PC-9 (cell line): ENCODE measurements at regions not wholly inside any gene's neighbourhood (a gene's known extent, or its start where the extent isn't known, plus 50 kb on each side); places are given as distances from the start of the nearest gene placed in this dataset.

ENCODE experiments used
- BruUV-seq: library from RNA; stranded (reverse); fragments of 400-500 nt; replicated peaks from 2 replicates; lab custom pipeline; 2021; lab: Mats Ljungman, UMichigan
- CTCF ChIA-PET: fragments of 300-600 bp; sonication (Branson Sonifier 250); formaldehyde crosslinking; loops from one replicate; lab custom pipeline; 2022; ENCODE audit warnings: antibody characterized with exemption; lab: Charles Lee
- POLR2A ChIA-PET: fragments of 300-600 bp; sonication (Branson Sonifier 250); formaldehyde crosslinking; loops from one replicate; lab custom pipeline; 2022; ENCODE audit warnings: antibody characterized with exemption; ENCODE audit not compliant: unreplicated experiment; lab: Charles Lee
- DNase-seq, 2 experiments: peaks; one replicate each; pipeline versions ENCODE4 v3.0.0 to v3.0.0-alpha.2; 2015 to 2022; ENCODE audit warnings: mixed read lengths in 1 of 2
- H2AFZ ChIP-seq: fragments of 200-600 bp; sonication (generic); 2 replicates; pipeline ENCODE4 v1.8.1; 2017; ENCODE audit warnings: antibody characterized with exemption
- H3F3A ChIP-seq: fragments of 200-600 bp; sonication (generic); 2 replicates; pipeline ENCODE4 v1.8.1; 2017; ENCODE audit warnings: antibody characterized with exemption, mild to moderate bottlenecking, low read depth; ENCODE audit not compliant: insufficient read depth
- H3K27ac ChIP-seq: fragments of 200-600 bp; sonication (generic); 2 replicates; pipeline ENCODE4 v1.6.1; 2016; ENCODE audit warnings: mixed run types
- H3K27me3 ChIP-seq: fragments of 200-600 bp; sonication (generic); 2 replicates; pipeline ENCODE4 v1.6.1; 2016; ENCODE audit warnings: low read depth, mixed run types; ENCODE audit not compliant: insufficient read depth
- H3K36me3 ChIP-seq: fragments of 200-600 bp; sonication (generic); 2 replicates; pipeline ENCODE4 v1.6.1; 2016; ENCODE audit warnings: low read depth, mixed run types
- H3K4me1 ChIP-seq: fragments of 200-600 bp; sonication (generic); replicated peaks from 2 replicates; pipeline ENCODE4 v1.6.1; 2016; ENCODE audit warnings: mixed run types; ENCODE audit not compliant: insufficient read depth
- H3K4me2 ChIP-seq: fragments of 200-600 bp; sonication (generic); 2 replicates; pipeline ENCODE4 v1.6.1; 2017; ENCODE audit warnings: mixed run types
- H3K4me3 ChIP-seq: fragments of 200-600 bp; sonication (generic); 2 replicates; pipeline ENCODE4 v1.6.1; 2016; ENCODE audit warnings: mixed run types
- H3K79me2 ChIP-seq: fragments of 200-600 bp; sonication (generic); 2 replicates; pipeline ENCODE4 v1.6.1; 2017; ENCODE audit warnings: low read depth, mixed run types
- H3K9me2 ChIP-seq: fragments of 200-600 bp; sonication (generic); 2 replicates; pipeline ENCODE4 v1.8.1; 2017; ENCODE audit warnings: mild to moderate bottlenecking; ENCODE audit not compliant: insufficient read depth
- H3K9me3 ChIP-seq: fragments of 200-600 bp; sonication (generic); 2 replicates; pipeline ENCODE4 v1.8.1; 2016; ENCODE audit warnings: low read depth; ENCODE audit not compliant: insufficient read depth
- H4K20me1 ChIP-seq: fragments of 200-600 bp; sonication (generic); 2 replicates; pipeline ENCODE4 v1.8.1; 2017; ENCODE audit not compliant: insufficient read depth
- EZH2 ChIP-seq: fragments of 200-600 bp; sonication (generic); IDR thresholded peaks from 2 replicates; pipeline ENCODE4 v1.8.0; 2017; ENCODE audit warnings: antibody characterized with exemption, low read depth
- intact Hi-C: fragments of 100-400 bp; cut with micrococcal nuclease; formaldehyde crosslinking; loops from one replicate; pipeline ENCODE4 v1.10.0; 2022; ENCODE audit not compliant: unreplicated experiment
- TF ChIP-seq, protein P1 (sequence below): fragments of 200-600 bp; sonication (generic); conservative IDR thresholded peaks from 2 replicates; pipeline ENCODE4 v1.6.1; 2017; ENCODE audit warnings: mixed run types, antibody characterized with exemption, mild to moderate bottlenecking, moderate library complexity

DNA sequence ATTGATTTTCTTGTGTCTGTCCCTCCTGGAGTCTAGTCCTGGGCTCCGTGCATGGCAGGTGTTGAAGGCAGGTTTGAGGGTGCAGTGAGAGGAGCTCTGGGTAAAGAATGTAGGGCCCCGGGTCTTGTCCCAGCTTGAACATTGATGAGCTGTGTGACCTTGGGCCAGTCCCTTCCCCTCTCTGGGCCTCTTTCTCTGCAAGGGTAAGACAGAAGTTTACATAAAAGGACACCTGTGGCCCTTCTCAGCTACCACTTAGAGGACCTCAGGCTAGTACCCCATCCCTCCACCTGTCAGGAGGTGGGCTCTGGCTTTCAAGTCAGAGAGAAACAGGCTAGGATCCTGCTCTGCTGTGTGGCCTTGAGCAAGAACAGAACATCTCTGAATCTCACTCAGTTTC is 55.3 kb upstream of the CTNNBL1 start:
- CTCF ChIA-PET: no interaction called here
- POLR2A ChIA-PET: no interaction called here

DNA sequence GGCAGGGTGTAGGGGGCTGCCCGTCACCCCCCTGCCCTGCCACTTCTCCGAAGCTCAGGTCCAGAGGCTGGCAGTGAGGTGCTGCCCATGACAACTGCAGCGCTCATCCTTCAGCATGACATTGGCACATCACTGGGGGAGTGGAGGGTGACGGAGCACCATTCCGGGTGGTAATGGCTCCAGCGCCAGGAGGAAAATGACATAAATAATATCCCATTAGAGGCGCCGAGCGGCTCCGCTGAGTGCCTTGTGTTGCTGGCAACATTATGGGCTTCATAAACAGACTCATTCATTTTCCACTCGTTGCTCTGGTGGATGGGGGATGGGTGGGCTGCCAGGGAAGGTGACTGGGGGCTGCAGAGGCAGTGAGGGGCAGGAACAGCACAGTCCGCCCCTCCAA is 56.9 kb upstream of the CTNNBL1 start:
- Histone ChIP-seq H3K4me1 (no peaks in the 10 kb centered on the region), H3K4me3 (no peak overlapping the region), H3K9me2 (no peaks in the 10 kb centered on the region), H3K9me3 (no peaks in the 10 kb centered on the region), H4K20me1 (no peaks in the 10 kb centered on the region), H3K4me2 (no peak overlapping the region), H3K27me3 (peaks cover 85% of the 10 kb centered on the region), H2AFZ (no peak overlapping the region), H3K27ac (no peak overlapping the region), H3K79me2 (no peaks in the 10 kb centered on the region), H3K36me3 (no peaks in the 10 kb centered on the region), H3F3A (no peaks in the 10 kb centered on the region)
- TF ChIP-seq, protein P1, sequence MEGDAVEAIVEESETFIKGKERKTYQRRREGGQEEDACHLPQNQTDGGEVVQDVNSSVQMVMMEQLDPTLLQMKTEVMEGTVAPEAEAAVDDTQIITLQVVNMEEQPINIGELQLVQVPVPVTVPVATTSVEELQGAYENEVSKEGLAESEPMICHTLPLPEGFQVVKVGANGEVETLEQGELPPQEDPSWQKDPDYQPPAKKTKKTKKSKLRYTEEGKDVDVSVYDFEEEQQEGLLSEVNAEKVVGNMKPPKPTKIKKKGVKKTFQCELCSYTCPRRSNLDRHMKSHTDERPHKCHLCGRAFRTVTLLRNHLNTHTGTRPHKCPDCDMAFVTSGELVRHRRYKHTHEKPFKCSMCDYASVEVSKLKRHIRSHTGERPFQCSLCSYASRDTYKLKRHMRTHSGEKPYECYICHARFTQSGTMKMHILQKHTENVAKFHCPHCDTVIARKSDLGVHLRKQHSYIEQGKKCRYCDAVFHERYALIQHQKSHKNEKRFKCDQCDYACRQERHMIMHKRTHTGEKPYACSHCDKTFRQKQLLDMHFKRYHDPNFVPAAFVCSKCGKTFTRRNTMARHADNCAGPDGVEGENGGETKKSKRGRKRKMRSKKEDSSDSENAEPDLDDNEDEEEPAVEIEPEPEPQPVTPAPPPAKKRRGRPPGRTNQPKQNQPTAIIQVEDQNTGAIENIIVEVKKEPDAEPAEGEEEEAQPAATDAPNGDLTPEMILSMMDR: no peak
- no peak for TF ChIP-seq EZH2
- intact Hi-C loops: no loop called here
- no TSS peak for BruUV-seq
- DNase-seq: no peak
- POLR2A ChIA-PET: no interaction called here
- CTCF ChIA-PET: no interaction called here

More for the DNA sequence above, 55.3 kb upstream of the CTNNBL1 start:
- Histone ChIP-seq H3K27me3 (peaks cover 88% of the 10 kb centered on the region), H3K4me1 (no peaks in the 10 kb centered on the region), H3K9me3 (no peaks in the 10 kb centered on the region), H3K36me3 (no peaks in the 10 kb centered on the region), H3K27ac (no peak overlapping the region), H3K4me2 (no peak overlapping the region), H3K4me3 (no peak overlapping the region), H3K79me2 (no peaks in the 10 kb centered on the region), H4K20me1 (no peaks in the 10 kb centered on the region), H3K9me2 (no peaks in the 10 kb centered on the region), H2AFZ (no peak overlapping the region), H3F3A (no peaks in the 10 kb centered on the region)
- BruUV-seq: no TSS peak
- intact Hi-C loops: no loop called here
- DNase-seq: no peak
- TF ChIP-seq, protein P1: no peak
- TF ChIP-seq EZH2: no peak

DNA sequence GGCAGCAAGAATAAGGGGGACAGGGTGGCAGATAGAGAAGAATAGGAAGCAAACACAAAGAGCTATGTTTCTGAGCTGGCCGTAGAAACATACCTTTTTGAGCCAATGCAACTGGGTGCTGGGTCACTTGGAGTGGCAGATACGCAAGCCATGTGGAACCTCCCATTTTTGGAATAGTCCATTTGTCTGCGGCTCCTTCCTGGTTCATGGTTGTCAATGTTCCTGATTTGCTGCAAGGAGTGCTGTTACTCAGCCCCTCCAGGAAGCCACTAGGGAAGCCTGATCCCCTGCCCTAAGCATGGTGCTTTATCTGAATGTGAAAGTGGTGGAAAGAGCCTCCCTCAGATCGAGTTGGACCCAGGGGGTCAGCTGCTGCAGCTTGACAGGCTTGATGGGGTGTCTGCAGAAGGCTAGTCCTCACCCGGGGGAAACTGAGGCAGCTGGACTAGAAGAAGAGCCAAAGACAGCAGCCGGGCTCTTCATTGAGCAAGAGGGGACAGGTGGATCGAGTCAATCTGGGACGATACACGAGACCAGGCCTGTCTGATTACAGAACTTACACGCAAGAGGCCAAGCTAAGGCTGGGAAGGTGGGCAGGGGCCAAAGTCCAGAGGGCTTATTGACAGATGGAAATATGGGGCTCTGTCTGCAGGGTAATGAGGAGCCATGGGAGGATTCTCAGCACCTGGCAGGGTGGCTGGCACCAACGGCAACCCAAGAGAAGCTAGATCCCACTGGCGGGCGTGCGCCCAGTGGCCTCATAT is 57.4 kb upstream of the CTNNBL1 start:
- Histone ChIP-seq H3K4me1 (no peaks in the 10 kb centered on the region), H4K20me1 (no peaks in the 10 kb centered on the region), H3F3A (no peaks in the 10 kb centered on the region), H3K27me3 (peaks cover 84% of the 10 kb centered on the region), H3K27ac (no peak overlapping the region), H3K36me3 (no peaks in the 10 kb centered on the region), H3K9me3 (no peaks in the 10 kb centered on the region), H3K4me2 (no peak overlapping the region), H3K9me2 (no peaks in the 10 kb centered on the region), H3K4me3 (no peak overlapping the region), H2AFZ (no peak overlapping the region), H3K79me2 (no peaks in the 10 kb centered on the region)
- ChIA-PET CTCF (no interaction called here), POLR2A (no interaction called here)
- DNase-seq: no peak
- no peak for TF ChIP-seq EZH2
- TF ChIP-seq, protein P1: no peak
- intact Hi-C loops: no loop called here
- no TSS peak for BruUV-seq
